MM.1S (cell line): ENCODE measurements at regions not wholly inside any gene's neighbourhood (a gene's known extent, or its start where the extent isn't known, plus 50 kb on each side); places are given as distances from the start of the nearest gene placed in this dataset.

ENCODE experiments used
- DNase-seq: peaks from one replicate; pipeline ENCODE4 v3.0.0-alpha.2; 2015
- H2AFZ ChIP-seq: fragments of 300-600 bp; sonication (generic); 2 replicates; pipeline ENCODE4 v1.6.0; 2016; ENCODE audit warnings: antibody characterized with exemption, low read length
- H3F3A ChIP-seq: fragments of 300-600 bp; sonication (generic); 2 replicates; pipeline ENCODE4 v1.6.1; 2016; ENCODE audit warnings: mild to moderate bottlenecking, antibody characterized with exemption, low read length, moderate library complexity, mixed read lengths; ENCODE audit not compliant: insufficient read depth
- H3K27ac ChIP-seq: fragments of 300-600 bp; sonication (generic); 2 replicates; pipeline ENCODE4 v1.5.1; 2016; ENCODE audit warnings: mild to moderate bottlenecking, low read length
- H3K27me3 ChIP-seq: fragments of 300-600 bp; sonication (generic); replicated peaks from 2 replicates; pipeline ENCODE4 v1.6.0; 2016; ENCODE audit warnings: low read length; ENCODE audit not compliant: insufficient read depth
- H3K36me3 ChIP-seq: fragments of 300-600 bp; sonication (generic); replicated peaks from 2 replicates; pipeline ENCODE4 v1.6.1; 2016; ENCODE audit warnings: mild to moderate bottlenecking, low read length, mixed read lengths; ENCODE audit not compliant: insufficient read depth
- H3K4me1 ChIP-seq: fragments of 300-600 bp; sonication (generic); 2 replicates; pipeline ENCODE4 v1.6.1; 2016; ENCODE audit warnings: low read length, mixed read lengths
- H3K4me2 ChIP-seq: fragments of 300-600 bp; sonication (generic); 2 replicates; pipeline ENCODE4 v1.6.0; 2016; ENCODE audit warnings: low read depth, low read length
- H3K4me3 ChIP-seq: fragments of 300-600 bp; sonication (generic); 2 replicates; pipeline ENCODE4 v1.5.1; 2016; ENCODE audit warnings: low read length, mixed read lengths
- H3K79me2 ChIP-seq: fragments of 300-600 bp; sonication (generic); 2 replicates; pipeline ENCODE4 v1.6.1; 2016; ENCODE audit warnings: mixed run types, low read length, mixed read lengths
- H3K9ac ChIP-seq: fragments of 300-600 bp; sonication (generic); 2 replicates; pipeline ENCODE4 v1.6.1; 2016; ENCODE audit warnings: low read length, mixed read lengths
- H3K9me2 ChIP-seq: fragments of 300-600 bp; sonication (generic); replicated peaks from 2 replicates; pipeline ENCODE4 v1.6.1; 2016; ENCODE audit warnings: mild to moderate bottlenecking, low read length, mixed read lengths; ENCODE audit not compliant: insufficient read depth
- H3K9me3 ChIP-seq: fragments of 300-600 bp; sonication (generic); replicated peaks from 2 replicates; pipeline ENCODE4 v1.6.1; 2016; ENCODE audit warnings: mild to moderate bottlenecking, low read length, mixed read lengths; ENCODE audit not compliant: insufficient read depth
- H4K20me1 ChIP-seq: fragments of 300-600 bp; sonication (generic); 2 replicates; pipeline ENCODE4 v1.6.1; 2016; ENCODE audit warnings: mild to moderate bottlenecking, low read length, moderate library complexity, mixed read lengths; ENCODE audit not compliant: insufficient read depth
- CTCF ChIP-seq: fragments of 300-600 bp; sonication (generic); IDR thresholded peaks from 2 replicates; pipeline ENCODE4 v1.5.1; 2016; ENCODE audit warnings: antibody characterized with exemption, low read length, mixed read lengths
- EZH2 ChIP-seq: fragments of 300-600 bp; sonication (generic); optimal IDR thresholded peaks from 2 replicates; pipeline ENCODE3; 2017; ENCODE audit warnings: low read depth, mild to moderate bottlenecking, antibody characterized with exemption, low read length, mixed read lengths
- EZH2phosphoT487 ChIP-seq: fragments of 300-600 bp; sonication (generic); IDR thresholded peaks from 2 replicates; pipeline ENCODE4 v1.6.1; 2018; ENCODE audit warnings: antibody characterized with exemption, low read length

GRCh38 chr4:16995451-16995850, 97.0 kb upstream of the LDB2 start:
- Histone ChIP-seq H3K4me1 (no peaks in the 10 kb centered on the region), H3K36me3 (no peaks in the 10 kb centered on the region), H3K9ac (no peak overlapping the region), H3K9me3 (no peaks in the 10 kb centered on the region), H2AFZ (no peak overlapping the region), H3F3A (no peaks in the 10 kb centered on the region), H3K4me3 (no peak overlapping the region), H3K79me2 (no peaks in the 10 kb centered on the region), H3K9me2 (no peaks in the 10 kb centered on the region), H4K20me1 (no peaks in the 10 kb centered on the region), H3K4me2 (no peak overlapping the region), H3K27me3 (no peaks in the 10 kb centered on the region), H3K27ac (no peak overlapping the region)
- no peak for TF ChIP-seq EZH2
- no peak for TF ChIP-seq EZH2phosphoT487
- TF ChIP-seq CTCF: no peak
- DNase-seq: no peak

- Histone ChIP-seq H3K9me2 (no peaks in the 10 kb centered on the region), H3K4me1 (no peaks in the 10 kb centered on the region), H3K36me3 (no peaks in the 10 kb centered on the region), H3K27ac (no peak overlapping the region), H3K27me3 (no peaks in the 10 kb centered on the region), H3K4me3 (no peak overlapping the region), H2AFZ (no peak overlapping the region), H3K9me3 (no peaks in the 10 kb centered on the region), H3K9ac (no peak overlapping the region), H3F3A (no peaks in the 10 kb centered on the region), H4K20me1 (no peaks in the 10 kb centered on the region), H3K4me2 (no peak overlapping the region), H3K79me2 (no peaks in the 10 kb centered on the region)
- no peak for TF ChIP-seq EZH2
- no peak for TF ChIP-seq CTCF
- no peak for TF ChIP-seq EZH2phosphoT487
- DNase-seq: no peak
Measured at GRCh38 chr4:16993956-16994840, 95.8 kb upstream of the LDB2 start.

DNA sequence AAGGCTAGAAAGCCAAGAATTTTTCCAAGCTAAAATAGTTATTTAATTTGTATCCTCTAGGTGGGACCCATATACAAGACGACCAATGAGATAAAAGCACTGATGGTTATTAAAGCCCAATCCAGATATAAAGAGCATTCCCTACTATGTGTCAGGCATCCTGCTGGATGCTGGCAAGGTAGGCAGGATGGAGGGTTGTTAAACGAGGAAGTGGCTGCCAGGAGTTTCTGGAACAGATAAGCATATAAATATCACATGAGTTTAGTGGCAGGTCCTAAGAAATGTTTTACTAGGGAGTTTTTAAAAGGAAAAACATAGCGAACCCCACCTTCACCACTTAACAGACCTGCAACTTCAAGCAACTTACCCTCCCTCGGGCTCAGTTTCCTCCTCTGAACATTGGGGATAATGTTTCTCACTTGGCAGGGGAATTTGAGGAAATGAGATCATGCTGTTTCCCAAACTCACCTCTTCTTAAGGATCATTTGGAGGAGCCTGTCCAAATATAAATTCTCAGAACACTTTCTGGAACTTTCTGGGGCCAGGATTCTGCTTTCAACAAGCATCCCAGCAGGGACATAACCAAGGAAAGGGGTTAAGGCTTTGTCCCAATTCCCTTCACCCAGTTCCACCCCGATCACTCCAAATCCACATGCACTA, 94.3 kb upstream of the LDB2 start:
- H3K9me2 ChIP-seq: no peaks in the 10 kb centered on the region
- no peaks in the 10 kb centered on the region for H3K4me1 ChIP-seq
- H3K36me3 ChIP-seq: no peaks in the 10 kb centered on the region
- no peaks in the 10 kb centered on the region for H3K9me3 ChIP-seq
- no peaks in the 10 kb centered on the region for H3F3A ChIP-seq
- H3K4me3 ChIP-seq: no peak overlapping the region
- no peaks in the 10 kb centered on the region for H3K79me2 ChIP-seq
- no peak for TF ChIP-seq EZH2
- TF ChIP-seq EZH2phosphoT487: no peak
- no peak for TF ChIP-seq CTCF
- no peaks in the 10 kb centered on the region for H4K20me1 ChIP-seq
- DNase-seq: no peak
- H3K9ac ChIP-seq: no peak overlapping the region
- H3K27ac ChIP-seq: no peak overlapping the region
- no peak overlapping the region for H2AFZ ChIP-seq
- no peaks in the 10 kb centered on the region for H3K27me3 ChIP-seq
- H3K4me2 ChIP-seq: no peak overlapping the region
